PC-3 (cell line): ENCODE measurements at regions not wholly inside any gene's neighbourhood (a gene's known extent, or its start where the extent isn't known, plus 50 kb on each side); places are given as distances from the start of the nearest gene placed in this dataset.

Experiments used
- ATAC-seq: fragments of 200-7000 bp; cut with Tn5 transposase; 2 replicates; pipeline ENCODE4 v1.9.1; 2020; ENCODE audit warnings: mild to moderate bottlenecking, moderate library complexity
- BruUV-seq: library from RNA; stranded (reverse); fragments of 400-500 nt; replicated peaks from 2 replicates; lab custom pipeline; 2021; lab: Mats Ljungman, UMichigan
- CTCF ChIA-PET: fragments of 300-600 bp; sonication (Branson Sonifier 250); formaldehyde crosslinking; loops from one replicate; lab custom pipeline; 2022; ENCODE audit warnings: antibody characterized with exemption; lab: Charles Lee
- POLR2A ChIA-PET: fragments of 300-600 bp; sonication (Branson Sonifier 250); formaldehyde crosslinking; loops from one replicate; lab custom pipeline; 2022; ENCODE audit warnings: antibody characterized with exemption; ENCODE audit not compliant: unreplicated experiment; lab: Charles Lee
- DNase-seq: peaks from one replicate; pipeline ENCODE4 v3.0.0-alpha.2; 2015
- H2AFZ ChIP-seq: fragments of 300-600 bp; sonication (generic); 2 replicates; pipeline ENCODE4 v1.6.0; 2016; ENCODE audit warnings: antibody characterized with exemption, low read length
- H3F3A ChIP-seq: fragments of 300-600 bp; sonication (generic); one replicate; pipeline ENCODE4 v1.6.0; 2017; ENCODE audit warnings: antibody characterized with exemption, low read length, control low read depth, mild to moderate bottlenecking; ENCODE audit not compliant: unreplicated experiment
- H3K27ac ChIP-seq: fragments of 300-600 bp; sonication (generic); 2 replicates; pipeline ENCODE4 v1.5.1; 2016; ENCODE audit warnings: mild to moderate bottlenecking, low read length
- H3K27me3 ChIP-seq: fragments of 300-600 bp; sonication (generic); 2 replicates; pipeline ENCODE4 v1.6.1; 2016; ENCODE audit warnings: low read length, mixed read lengths
- H3K36me3 ChIP-seq: fragments of 300-600 bp; sonication (generic); 2 replicates; pipeline ENCODE4 v1.6.1; 2016; ENCODE audit warnings: low read depth, mixed run types, low read length, mixed read lengths
- H3K4me1 ChIP-seq: fragments of 300-600 bp; sonication (generic); 2 replicates; pipeline ENCODE4 v1.5.1; 2016; ENCODE audit warnings: low read length; ENCODE audit not compliant: insufficient read depth
- H3K4me2 ChIP-seq: fragments of 300-600 bp; sonication (generic); 2 replicates; pipeline ENCODE4 v1.6.0; 2016; ENCODE audit warnings: low read length
- H3K4me3 ChIP-seq: fragments of 300-600 bp; sonication (generic); 2 replicates; pipeline ENCODE4 v1.5.1; 2016; ENCODE audit warnings: mild to moderate bottlenecking, low read length, mixed read lengths
- H3K79me2 ChIP-seq: fragments of 300-600 bp; sonication (generic); 2 replicates; pipeline ENCODE4 v1.6.1; 2017; ENCODE audit warnings: low read length, mixed read lengths
- H3K9ac ChIP-seq: fragments of 300-600 bp; sonication (generic); 2 replicates; pipeline ENCODE4 v1.6.0; 2016; ENCODE audit warnings: mild to moderate bottlenecking, low read length
- H3K9me2 ChIP-seq: fragments of 300-600 bp; sonication (generic); replicated peaks from 2 replicates; pipeline ENCODE4 v1.6.1; 2016; ENCODE audit warnings: mixed run types, low read length, mixed read lengths
- H3K9me3 ChIP-seq: fragments of 300-600 bp; sonication (generic); 2 replicates; pipeline ENCODE4 v1.6.1; 2016; ENCODE audit warnings: low read length, mixed read lengths
- H4K20me1 ChIP-seq: fragments of 300-600 bp; sonication (generic); 2 replicates; pipeline ENCODE4 v1.6.1; 2016; ENCODE audit warnings: low read length, mixed read lengths
- EZH2 ChIP-seq: fragments of 300-600 bp; sonication (generic); IDR thresholded peaks from one replicate; pipeline ENCODE4 v1.6.1; 2017; ENCODE audit warnings: antibody characterized with exemption, mild to moderate bottlenecking, low read length; ENCODE audit not compliant: unreplicated experiment
- EZH2phosphoT487 ChIP-seq: fragments of 300-600 bp; sonication (generic); IDR thresholded peaks from 2 replicates; pipeline ENCODE4 v1.6.1; 2018; ENCODE audit warnings: mild to moderate bottlenecking, antibody characterized with exemption, low read length, borderline replicate concordance
- intact Hi-C: fragments of 100-400 bp; cut with micrococcal nuclease; formaldehyde crosslinking; loops from 2 replicates; pipeline ENCODE4 v1.9.0; 2023
- TF ChIP-seq, protein P1 (sequence below): fragments of 300-600 bp; sonication (generic); conservative IDR thresholded peaks from 2 replicates; pipeline ENCODE4 v1.5.1; 2017; ENCODE audit warnings: antibody characterized with exemption, low read depth, mild to moderate bottlenecking, low read length

DNA sequence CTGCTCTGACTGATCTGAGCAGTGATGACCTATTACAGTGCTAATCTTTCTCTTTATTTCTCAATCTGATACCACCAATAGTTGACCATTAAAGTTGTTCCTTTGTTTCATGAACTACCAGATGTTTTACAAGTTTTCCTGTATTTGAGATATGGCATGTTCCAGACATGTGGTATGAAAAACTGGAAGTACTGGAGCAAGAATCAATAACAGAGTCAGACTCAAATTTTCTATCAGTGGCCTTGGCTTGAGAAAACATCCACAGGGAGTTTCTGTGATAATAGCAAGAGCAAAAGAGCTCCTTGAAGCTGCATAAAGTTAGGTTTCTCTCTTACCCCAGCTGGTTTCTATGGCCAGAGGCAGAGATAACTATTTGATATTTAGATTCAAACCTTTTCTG lies 469.0 kb upstream of the STEAP1 start:
- Histone ChIP-seq H3K4me3 (no peak overlapping the region), H3K36me3 (no peaks in the 10 kb centered on the region), H2AFZ (no peak overlapping the region), H3F3A (no peaks in the 10 kb centered on the region), H4K20me1 (no peaks in the 10 kb centered on the region), H3K79me2 (no peaks in the 10 kb centered on the region), H3K27me3 (no peaks in the 10 kb centered on the region), H3K9me2 (no peaks in the 10 kb centered on the region), H3K4me2 (no peak overlapping the region), H3K9me3 (no peaks in the 10 kb centered on the region), H3K4me1 (no peaks in the 10 kb centered on the region), H3K27ac (no peak overlapping the region), H3K9ac (no peak overlapping the region)
- ATAC-seq (no peak), DNase-seq (no peak)
- ChIA-PET POLR2A (no interaction called here), CTCF (no interaction called here)
- no TSS peak for BruUV-seq
- intact Hi-C loops, result no loop called here
- TF ChIP-seq, protein P1, sequence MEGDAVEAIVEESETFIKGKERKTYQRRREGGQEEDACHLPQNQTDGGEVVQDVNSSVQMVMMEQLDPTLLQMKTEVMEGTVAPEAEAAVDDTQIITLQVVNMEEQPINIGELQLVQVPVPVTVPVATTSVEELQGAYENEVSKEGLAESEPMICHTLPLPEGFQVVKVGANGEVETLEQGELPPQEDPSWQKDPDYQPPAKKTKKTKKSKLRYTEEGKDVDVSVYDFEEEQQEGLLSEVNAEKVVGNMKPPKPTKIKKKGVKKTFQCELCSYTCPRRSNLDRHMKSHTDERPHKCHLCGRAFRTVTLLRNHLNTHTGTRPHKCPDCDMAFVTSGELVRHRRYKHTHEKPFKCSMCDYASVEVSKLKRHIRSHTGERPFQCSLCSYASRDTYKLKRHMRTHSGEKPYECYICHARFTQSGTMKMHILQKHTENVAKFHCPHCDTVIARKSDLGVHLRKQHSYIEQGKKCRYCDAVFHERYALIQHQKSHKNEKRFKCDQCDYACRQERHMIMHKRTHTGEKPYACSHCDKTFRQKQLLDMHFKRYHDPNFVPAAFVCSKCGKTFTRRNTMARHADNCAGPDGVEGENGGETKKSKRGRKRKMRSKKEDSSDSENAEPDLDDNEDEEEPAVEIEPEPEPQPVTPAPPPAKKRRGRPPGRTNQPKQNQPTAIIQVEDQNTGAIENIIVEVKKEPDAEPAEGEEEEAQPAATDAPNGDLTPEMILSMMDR, result no peak
- TF ChIP-seq EZH2phosphoT487 (no peak), EZH2 (no peak)

GRCh38 chr7:89687211-89687610 lies 467.1 kb upstream of the STEAP1 start:
- Histone ChIP-seq H3K79me2 (no peaks in the 10 kb centered on the region), H3K9me2 (no peaks in the 10 kb centered on the region), H3K27me3 (no peaks in the 10 kb centered on the region), H3K4me1 (no peaks in the 10 kb centered on the region), H3K36me3 (no peaks in the 10 kb centered on the region), H4K20me1 (no peaks in the 10 kb centered on the region), H3F3A (no peaks in the 10 kb centered on the region), H2AFZ (no peak overlapping the region), H3K4me3 (no peak overlapping the region), H3K9ac (no peak overlapping the region), H3K27ac (no peak overlapping the region), H3K9me3 (no peaks in the 10 kb centered on the region), H3K4me2 (no peak overlapping the region)
- ChIA-PET POLR2A (no interaction called here), CTCF (no interaction called here)
- intact Hi-C loops, result no loop called here
- ATAC-seq (no peak), DNase-seq (no peak)
- TF ChIP-seq, protein P1, result no peak
- TF ChIP-seq EZH2, result no peak
- no peak for TF ChIP-seq EZH2phosphoT487
- no TSS peak for BruUV-seq

DNA sequence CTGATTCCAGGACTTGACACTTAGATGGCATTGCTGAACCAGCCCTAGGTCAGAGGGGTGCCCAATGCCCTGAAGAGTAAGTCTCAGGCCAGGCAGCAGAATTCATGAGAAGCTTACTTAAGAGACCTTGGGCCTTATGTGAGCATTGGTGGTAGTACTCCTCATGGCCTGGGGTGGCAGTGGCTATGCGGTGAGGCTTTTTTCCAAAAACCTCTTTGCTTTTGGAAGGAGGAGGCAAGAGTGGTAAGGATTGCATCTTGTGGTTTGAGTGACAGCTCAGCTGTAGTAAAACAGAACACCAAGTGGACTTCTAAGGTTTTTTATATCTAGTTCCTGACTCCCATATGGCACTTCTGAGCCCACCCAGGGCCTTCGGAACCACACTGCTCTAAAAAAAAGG lies 459.0 kb upstream of the STEAP1 start:
- Histone ChIP-seq H4K20me1 (no peaks in the 10 kb centered on the region), H2AFZ (no peak overlapping the region), H3K27me3 (no peaks in the 10 kb centered on the region), H3K79me2 (no peaks in the 10 kb centered on the region), H3K4me1 (no peaks in the 10 kb centered on the region), H3K4me3 (no peak overlapping the region), H3K9me2 (no peaks in the 10 kb centered on the region), H3K9ac (no peak overlapping the region), H3K4me2 (no peak overlapping the region), H3K27ac (no peak overlapping the region), H3K36me3 (no peaks in the 10 kb centered on the region), H3F3A (no peaks in the 10 kb centered on the region), H3K9me3 (no peaks in the 10 kb centered on the region)
- ATAC-seq, result no peak
- intact Hi-C loops, result no loop called here
- BruUV-seq, result no TSS peak
- ChIA-PET POLR2A (no interaction called here), CTCF (no interaction called here)
- DNase-seq, result no peak
- TF ChIP-seq EZH2, result no peak
- TF ChIP-seq, protein P1, result no peak
- TF ChIP-seq EZH2phosphoT487, result no peak
